Peyer's patch (tissue), 4 donors: ENCODE measurements at regions not wholly inside any gene's neighbourhood (a gene's known extent, or its start where the extent isn't known, plus 50 kb on each side); places are given as distances from the start of the nearest gene placed in this dataset.

Experiments
- POLR2A ChIP-seq, 2 donors: fragments of 450-650 bp; IDR thresholded peaks; one replicate each; pipeline ENCODE4 v1.5.1; 2017; ENCODE audit warnings: antibody characterized with exemption in 2 of 2, mild to moderate bottlenecking in 2 of 2, moderate library complexity in 2 of 2
- TF ChIP-seq, protein P1 (sequence below), 6 experiments: fragments of 450-650 bp in 4 of 6; fragments of 200-600 bp in 2 of 6; sonication (generic) in 1 of 6; IDR thresholded peaks; one replicate each; pipeline ENCODE4 v1.5.1; 2017 to 2019; ENCODE audit warnings: antibody characterized with exemption in 6 of 6, mild to moderate bottlenecking in 3 of 6, moderate library complexity in 1 of 6

DNA sequence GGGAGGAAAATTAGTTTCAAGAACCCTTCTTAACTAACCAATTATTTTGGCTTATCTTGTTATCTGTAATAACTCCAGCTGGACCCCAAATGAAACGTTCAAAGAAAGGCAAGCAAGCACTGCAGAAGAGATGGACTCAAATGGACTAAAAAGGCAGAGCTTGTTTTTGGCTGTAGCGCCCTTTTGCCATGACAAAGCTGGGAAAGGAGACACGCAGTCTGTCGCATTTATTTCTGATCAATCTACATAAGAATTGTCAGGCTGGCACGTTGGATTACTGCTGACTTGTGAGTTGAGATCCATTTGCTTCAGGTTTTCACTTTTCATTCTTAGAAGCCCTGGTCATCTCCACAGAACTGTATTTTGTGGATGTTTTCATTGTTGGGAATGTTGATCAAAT, 402.9 kb downstream of the TMEM182 start:
- TF ChIP-seq, protein P1, sequence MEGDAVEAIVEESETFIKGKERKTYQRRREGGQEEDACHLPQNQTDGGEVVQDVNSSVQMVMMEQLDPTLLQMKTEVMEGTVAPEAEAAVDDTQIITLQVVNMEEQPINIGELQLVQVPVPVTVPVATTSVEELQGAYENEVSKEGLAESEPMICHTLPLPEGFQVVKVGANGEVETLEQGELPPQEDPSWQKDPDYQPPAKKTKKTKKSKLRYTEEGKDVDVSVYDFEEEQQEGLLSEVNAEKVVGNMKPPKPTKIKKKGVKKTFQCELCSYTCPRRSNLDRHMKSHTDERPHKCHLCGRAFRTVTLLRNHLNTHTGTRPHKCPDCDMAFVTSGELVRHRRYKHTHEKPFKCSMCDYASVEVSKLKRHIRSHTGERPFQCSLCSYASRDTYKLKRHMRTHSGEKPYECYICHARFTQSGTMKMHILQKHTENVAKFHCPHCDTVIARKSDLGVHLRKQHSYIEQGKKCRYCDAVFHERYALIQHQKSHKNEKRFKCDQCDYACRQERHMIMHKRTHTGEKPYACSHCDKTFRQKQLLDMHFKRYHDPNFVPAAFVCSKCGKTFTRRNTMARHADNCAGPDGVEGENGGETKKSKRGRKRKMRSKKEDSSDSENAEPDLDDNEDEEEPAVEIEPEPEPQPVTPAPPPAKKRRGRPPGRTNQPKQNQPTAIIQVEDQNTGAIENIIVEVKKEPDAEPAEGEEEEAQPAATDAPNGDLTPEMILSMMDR (IDR thresholded peaks at IDR 0.05): no peak
- TF ChIP-seq POLR2A (IDR thresholded peaks at IDR 0.05): no peak
